GM21737 (cell line): ENCODE measurements at regions not wholly inside any gene's neighbourhood (a gene's known extent, or its start where the extent isn't known, plus 50 kb on each side); places are given as distances from the start of the nearest gene placed in this dataset.

ENCODE experiments used
- ATAC-seq: cut with Tn5 transposase; IDR thresholded peaks from one replicate; pipeline ENCODE4 v1.9.1; 2021; ENCODE audit warnings: mild to moderate bottlenecking, moderate library complexity; ENCODE audit not compliant: unreplicated experiment

GRCh38 chr11:92276773-92277172 lies 52.2 kb downstream of the FAT3 start:
- no peak for ATAC-seq

GRCh38 chr11:92277871-92278270 lies 53.3 kb downstream of the FAT3 start:
- ATAC-seq: no peak

- no peak for ATAC-seq
Observed at GRCh38 chr11:92278791-92279433, 54.3 kb downstream of the FAT3 start.

GRCh38 chr11:92284107-92284506 lies 59.5 kb downstream of the FAT3 start:
- no peak for ATAC-seq

- ATAC-seq: no peak
Observed at GRCh38 chr11:92284558-92284957, 59.9 kb downstream of the FAT3 start.

- ATAC-seq: no peak
Observed at GRCh38 chr11:92285776-92286175, 61.2 kb downstream of the FAT3 start.

GRCh38 chr11:92286709-92287108 lies 62.1 kb downstream of the FAT3 start:
- no peak for ATAC-seq

- no peak for ATAC-seq
Observed at GRCh38 chr11:92295175-92296137, 70.8 kb downstream of the FAT3 start.

GRCh38 chr11:92296138-92296515 lies 71.5 kb downstream of the FAT3 start:
- no peak for ATAC-seq

GRCh38 chr11:92297567-92298553 lies 73.2 kb downstream of the FAT3 start:
- no peak for ATAC-seq

- no peak for ATAC-seq
Observed at GRCh38 chr11:92300876-92301275, 76.3 kb downstream of the FAT3 start.

- no peak for ATAC-seq
Observed at GRCh38 chr11:92302770-92303169, 78.2 kb downstream of the FAT3 start.

- no peak for ATAC-seq
Observed at GRCh38 chr11:92304271-92304670, 79.7 kb downstream of the FAT3 start.

GRCh38 chr11:92306966-92307510 lies 82.4 kb downstream of the FAT3 start:
- ATAC-seq: no peak

GRCh38 chr11:92308366-92308765 lies 83.7 kb downstream of the FAT3 start:
- no peak for ATAC-seq

GRCh38 chr11:92311616-92312449 lies 87.2 kb downstream of the FAT3 start:
- no peak for ATAC-seq

- ATAC-seq: no peak
Observed at GRCh38 chr11:92313784-92314183, 89.2 kb downstream of the FAT3 start.

- no peak for ATAC-seq
Observed at GRCh38 chr11:92314499-92314898, 89.9 kb downstream of the FAT3 start.

- no peak for ATAC-seq
Observed at GRCh38 chr11:92316106-92316809, 91.6 kb downstream of the FAT3 start.
